Sigmoid colon (tissue), 4 donors: ENCODE measurements at regions not wholly inside any gene's neighbourhood (a gene's known extent, or its start where the extent isn't known, plus 50 kb on each side); places are given as distances from the start of the nearest gene placed in this dataset.

Source experiments
- EP300 ChIP-seq, 4 donors: sonication (generic); formaldehyde crosslinking; IDR thresholded peaks; one replicate each; pipeline ENCODE4 v1.6.1; 2017; ENCODE audit warnings: antibody characterized with exemption in 4 of 4
- POLR2A ChIP-seq, 2 donors: fragments of 450-650 bp; IDR thresholded peaks; one replicate each; pipeline ENCODE4 v1.6.1; 2016; ENCODE audit warnings: antibody characterized with exemption in 2 of 2, mild to moderate bottlenecking in 2 of 2, moderate library complexity in 2 of 2
- POLR2AphosphoS5 ChIP-seq, 4 donors: sonication (generic); formaldehyde crosslinking; IDR thresholded peaks; one replicate each; pipeline ENCODE4 v1.6.1; 2017; ENCODE audit warnings: antibody characterized with exemption in 4 of 4
- TF ChIP-seq, protein P1 (sequence below), 4 experiments: fragments of 450-650 bp in 3 of 4; fragments of 200-600 bp in 1 of 4; IDR thresholded peaks; one replicate each; pipeline ENCODE4 v1.5.1; 2016 to 2019; ENCODE audit warnings: antibody characterized with exemption in 4 of 4, mild to moderate bottlenecking in 3 of 4, moderate library complexity in 2 of 4

DNA sequence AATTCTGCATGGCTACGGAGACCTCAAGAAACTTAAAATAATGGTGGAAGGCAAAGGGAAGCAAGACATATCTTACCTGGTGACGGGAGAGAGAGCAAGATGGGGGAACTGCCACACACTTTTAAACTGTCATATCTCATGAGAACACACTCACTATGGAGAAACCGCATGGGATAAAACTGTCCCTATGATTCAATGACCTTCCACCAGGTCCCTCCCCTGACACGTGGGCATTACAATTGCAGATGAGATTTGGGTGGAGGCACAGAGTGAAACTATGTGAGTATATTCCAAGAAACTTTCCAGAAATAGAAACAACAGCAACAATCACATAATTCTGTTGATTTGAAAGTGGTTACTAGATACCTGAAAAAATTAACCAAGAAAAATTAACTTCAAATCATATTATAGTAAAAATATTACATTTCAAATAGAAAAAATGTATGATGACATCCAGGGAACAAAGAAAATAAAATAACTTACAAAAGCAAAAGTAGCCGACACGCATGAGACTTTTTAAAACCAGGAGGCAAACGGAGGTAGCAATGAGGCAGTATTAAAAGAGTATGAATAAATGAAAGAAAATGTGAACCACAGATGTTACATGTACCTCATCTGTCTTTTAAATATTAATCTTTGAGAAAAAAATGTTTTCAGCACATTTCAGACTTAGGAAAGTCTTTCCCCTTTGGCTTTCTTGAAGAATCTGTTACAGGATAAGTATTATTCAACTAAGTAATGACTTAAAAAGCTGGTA lies 879.5 kb downstream of the TECRL start:
- TF ChIP-seq, protein P1, sequence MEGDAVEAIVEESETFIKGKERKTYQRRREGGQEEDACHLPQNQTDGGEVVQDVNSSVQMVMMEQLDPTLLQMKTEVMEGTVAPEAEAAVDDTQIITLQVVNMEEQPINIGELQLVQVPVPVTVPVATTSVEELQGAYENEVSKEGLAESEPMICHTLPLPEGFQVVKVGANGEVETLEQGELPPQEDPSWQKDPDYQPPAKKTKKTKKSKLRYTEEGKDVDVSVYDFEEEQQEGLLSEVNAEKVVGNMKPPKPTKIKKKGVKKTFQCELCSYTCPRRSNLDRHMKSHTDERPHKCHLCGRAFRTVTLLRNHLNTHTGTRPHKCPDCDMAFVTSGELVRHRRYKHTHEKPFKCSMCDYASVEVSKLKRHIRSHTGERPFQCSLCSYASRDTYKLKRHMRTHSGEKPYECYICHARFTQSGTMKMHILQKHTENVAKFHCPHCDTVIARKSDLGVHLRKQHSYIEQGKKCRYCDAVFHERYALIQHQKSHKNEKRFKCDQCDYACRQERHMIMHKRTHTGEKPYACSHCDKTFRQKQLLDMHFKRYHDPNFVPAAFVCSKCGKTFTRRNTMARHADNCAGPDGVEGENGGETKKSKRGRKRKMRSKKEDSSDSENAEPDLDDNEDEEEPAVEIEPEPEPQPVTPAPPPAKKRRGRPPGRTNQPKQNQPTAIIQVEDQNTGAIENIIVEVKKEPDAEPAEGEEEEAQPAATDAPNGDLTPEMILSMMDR (IDR thresholded peaks at IDR 0.05), result no peak
- TF ChIP-seq POLR2AphosphoS5 (IDR thresholded peaks at IDR 0.05) (no peak), POLR2A (IDR thresholded peaks at IDR 0.05) (no peak), EP300 (IDR thresholded peaks at IDR 0.05) (no peak)
